GM13976 (cell line): ENCODE measurements at regions not wholly inside any gene's neighbourhood (a gene's known extent, or its start where the extent isn't known, plus 50 kb on each side); places are given as distances from the start of the nearest gene placed in this dataset.
"Not testable (repeated sequence)": the region's sequence is repeated elsewhere in the genome, so short reads cannot be mapped to it uniquely, and the experiment has no call there.

Experiments
- DNase-seq: peaks from one replicate; pipeline ENCODE4 v3.0.0; 2012; ENCODE audit warnings: low spot score
- in situ Hi-C: fragments of 300-500 bp; cut with MboI; formaldehyde crosslinking; loops from one replicate; pipeline ENCODE4 v1.12.0; 2022; ENCODE audit warnings: low sequenced_read_pairs, mixed read lengths, inconsistent platforms; ENCODE audit not compliant: unreplicated experiment
- TF ChIP-seq, protein P1 (sequence below): IDR thresholded peaks from 2 replicates; pipeline ENCODE4 v1.5.1; 2012; ENCODE audit warnings: borderline replicate concordance, mild to moderate bottlenecking; ENCODE audit not compliant: insufficient read depth; ENCODE audit errors: extremely low read depth, missing control alignments, control extremely low read depth

DNA sequence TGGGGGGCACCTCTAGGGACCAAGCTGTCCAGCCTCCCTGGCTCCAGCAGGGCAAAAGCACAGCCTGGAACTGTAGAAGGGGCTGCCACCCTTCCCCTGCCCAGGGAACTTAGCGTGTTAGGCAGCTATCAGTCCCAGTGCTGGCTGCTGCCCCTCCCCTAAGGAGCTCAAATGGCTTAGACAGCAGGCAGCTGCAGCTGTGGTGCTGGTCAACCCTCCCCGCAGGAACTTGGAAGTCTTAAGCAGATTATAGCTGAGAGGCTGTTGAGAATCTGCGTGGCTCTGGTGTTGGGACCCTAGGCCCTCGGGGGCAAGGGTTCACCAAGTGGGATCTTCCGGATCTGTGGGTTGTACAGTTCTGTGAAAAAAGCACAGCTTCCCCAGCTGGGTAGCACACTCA is 536.5 kb upstream of the CDH10 start:
- in situ Hi-C loops, result no loop called here
- TF ChIP-seq, protein P1, sequence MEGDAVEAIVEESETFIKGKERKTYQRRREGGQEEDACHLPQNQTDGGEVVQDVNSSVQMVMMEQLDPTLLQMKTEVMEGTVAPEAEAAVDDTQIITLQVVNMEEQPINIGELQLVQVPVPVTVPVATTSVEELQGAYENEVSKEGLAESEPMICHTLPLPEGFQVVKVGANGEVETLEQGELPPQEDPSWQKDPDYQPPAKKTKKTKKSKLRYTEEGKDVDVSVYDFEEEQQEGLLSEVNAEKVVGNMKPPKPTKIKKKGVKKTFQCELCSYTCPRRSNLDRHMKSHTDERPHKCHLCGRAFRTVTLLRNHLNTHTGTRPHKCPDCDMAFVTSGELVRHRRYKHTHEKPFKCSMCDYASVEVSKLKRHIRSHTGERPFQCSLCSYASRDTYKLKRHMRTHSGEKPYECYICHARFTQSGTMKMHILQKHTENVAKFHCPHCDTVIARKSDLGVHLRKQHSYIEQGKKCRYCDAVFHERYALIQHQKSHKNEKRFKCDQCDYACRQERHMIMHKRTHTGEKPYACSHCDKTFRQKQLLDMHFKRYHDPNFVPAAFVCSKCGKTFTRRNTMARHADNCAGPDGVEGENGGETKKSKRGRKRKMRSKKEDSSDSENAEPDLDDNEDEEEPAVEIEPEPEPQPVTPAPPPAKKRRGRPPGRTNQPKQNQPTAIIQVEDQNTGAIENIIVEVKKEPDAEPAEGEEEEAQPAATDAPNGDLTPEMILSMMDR, result no peak
- DNase-seq, result no peak

DNA sequence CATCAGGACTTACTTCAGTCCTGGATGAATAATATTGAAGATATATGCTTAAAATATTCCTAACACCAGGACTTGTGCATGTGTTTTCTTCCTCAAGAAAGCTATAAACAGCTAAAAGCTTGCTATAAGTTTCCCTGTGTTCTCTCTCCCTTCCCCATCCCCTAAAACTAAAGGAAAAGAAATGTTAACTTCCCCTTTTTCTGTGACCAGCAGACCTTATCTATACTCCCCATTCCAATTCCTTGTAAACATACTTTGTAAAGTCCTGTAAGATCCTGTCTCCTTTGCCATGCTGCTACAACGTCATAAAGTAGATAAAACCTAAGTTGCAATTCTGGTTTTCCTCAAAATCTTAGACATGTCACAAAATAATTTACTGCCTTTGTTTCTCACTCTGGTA is 517.8 kb upstream of the CDH10 start:
- in situ Hi-C loops, DNase-seq: not testable (repeated sequence)

DNA sequence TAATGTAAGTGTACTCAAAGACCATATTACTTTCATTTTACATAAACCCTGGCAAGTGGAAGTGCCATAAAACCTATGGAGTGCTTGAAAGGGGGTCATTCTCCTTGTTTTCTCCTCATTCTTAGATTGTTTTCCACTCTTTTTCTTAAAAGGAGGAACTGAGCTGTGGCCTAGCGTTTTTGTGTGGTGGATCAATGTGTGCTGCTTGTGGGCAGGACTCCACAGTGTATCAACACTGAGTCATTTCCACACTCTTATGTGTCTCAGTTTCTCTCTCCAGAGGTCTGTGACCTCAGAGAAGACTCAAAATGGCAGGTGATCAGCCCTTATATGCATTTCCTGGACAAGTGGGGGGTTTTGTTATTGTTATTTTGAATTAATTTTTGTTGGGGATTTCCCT is 516.1 kb upstream of the CDH10 start:
- in situ Hi-C loops, result no loop called here
- TF ChIP-seq, protein P1, result no peak
- no peak for DNase-seq

DNA sequence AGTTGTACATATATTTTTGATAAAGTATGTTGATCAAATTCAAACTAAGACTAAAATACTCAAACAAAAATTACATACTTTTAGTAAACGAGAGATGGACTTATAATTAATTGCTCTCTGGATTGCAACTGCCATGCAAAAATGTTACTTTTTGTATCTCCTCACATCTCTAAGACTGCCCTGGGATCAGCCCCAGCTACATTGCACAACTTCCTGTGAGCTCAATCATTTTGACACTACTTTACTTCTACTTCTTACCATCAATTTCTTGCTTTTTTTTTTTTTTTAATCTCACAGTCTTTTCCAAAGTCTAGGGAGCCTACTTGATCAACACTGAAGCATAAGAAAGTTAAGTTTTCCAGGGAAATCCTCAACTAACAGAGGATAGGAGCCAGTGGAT is 506.0 kb upstream of the CDH10 start:
- in situ Hi-C loops, result no loop called here
- DNase-seq, result no peak
- TF ChIP-seq, protein P1, result no peak

DNA sequence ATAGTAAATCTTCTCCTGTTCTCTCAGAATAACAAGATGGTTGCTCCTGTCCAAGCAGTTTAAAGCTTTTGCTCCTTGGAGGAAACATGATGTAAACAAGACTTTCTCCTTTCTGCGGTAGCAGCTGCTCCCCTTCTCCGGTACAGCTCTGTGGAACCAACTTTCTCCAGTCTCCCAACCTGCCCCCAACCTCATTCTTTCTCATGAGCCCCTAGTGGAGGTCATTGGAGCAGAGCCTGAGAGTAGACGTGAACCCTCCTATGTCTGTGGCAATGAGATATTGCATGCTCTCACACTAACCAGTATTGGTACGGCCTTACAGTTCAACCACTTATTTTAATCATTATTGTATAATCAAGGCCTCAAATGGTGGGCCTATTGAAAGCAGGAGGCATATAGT is 483.8 kb upstream of the CDH10 start:
- TF ChIP-seq, protein P1, result no peak
- in situ Hi-C loops, result no loop called here
- no peak for DNase-seq

DNA sequence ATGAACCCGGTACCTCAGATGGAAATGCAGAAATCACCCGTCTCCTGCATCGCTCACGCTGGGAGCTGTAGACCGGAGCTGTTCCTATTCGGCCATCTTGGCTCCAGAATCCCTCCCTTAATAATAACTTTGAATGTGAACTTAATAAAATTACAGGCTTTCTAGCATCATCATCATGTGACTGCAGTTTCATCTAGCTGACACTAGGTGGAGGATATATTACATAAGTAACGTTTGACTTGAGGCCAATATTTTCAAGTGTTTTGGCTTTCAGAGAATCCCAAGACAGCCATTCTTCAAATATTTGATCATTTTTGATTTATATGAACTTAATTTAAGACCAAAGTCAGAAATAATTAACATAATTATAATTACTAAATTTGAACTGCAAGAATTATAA is 474.9 kb upstream of the CDH10 start:
- in situ Hi-C loops, result no loop called here
- peak; percentile 23 for DNase-seq
- TF ChIP-seq, protein P1, result no peak

DNA sequence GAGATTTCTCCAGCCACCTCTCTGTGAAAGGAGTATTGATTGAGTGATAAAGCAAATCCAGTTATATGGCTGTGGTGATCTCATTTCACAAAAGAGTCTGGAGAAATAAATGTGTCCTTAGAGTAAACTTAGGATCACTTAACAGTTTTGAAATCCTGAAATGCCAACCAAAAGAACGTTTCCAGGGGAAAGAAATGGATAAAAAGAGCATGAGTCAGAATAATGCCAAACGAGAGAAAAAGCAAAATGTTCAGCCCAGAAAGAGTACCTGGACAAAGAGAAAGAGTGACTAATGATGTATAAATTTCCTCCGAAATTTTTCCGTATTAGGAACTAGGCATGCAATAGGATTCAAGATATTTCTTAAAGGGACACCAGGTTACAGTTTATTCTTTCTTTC is 463.1 kb upstream of the CDH10 start:
- DNase-seq, result no peak
- in situ Hi-C loops, result no loop called here
- TF ChIP-seq, protein P1, result no peak

DNA sequence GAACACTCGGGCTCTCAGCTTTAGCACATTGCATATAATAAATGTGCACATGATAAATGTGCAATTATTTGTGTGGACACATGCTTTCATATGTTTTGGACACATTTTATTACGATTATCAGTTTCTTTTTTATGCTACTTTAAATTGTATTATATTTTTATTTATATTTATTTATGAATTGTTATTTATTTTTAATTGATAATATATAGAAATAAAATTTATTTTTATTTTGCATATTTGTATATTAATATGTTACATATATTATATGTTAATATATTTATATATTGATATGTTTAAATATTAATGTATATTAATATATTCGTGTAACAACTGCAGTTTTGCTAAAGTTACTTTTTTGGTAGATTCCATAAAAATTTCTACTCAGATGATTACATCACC is 454.8 kb upstream of the CDH10 start:
- TF ChIP-seq, protein P1, result no peak
- DNase-seq, result no peak
- in situ Hi-C loops, result no loop called here
